WERI-Rb-1 (cell line): ENCODE measurements at regions not wholly inside any gene's neighbourhood (a gene's known extent, or its start where the extent isn't known, plus 50 kb on each side); places are given as distances from the start of the nearest gene placed in this dataset.

ENCODE experiments used
- DNase-seq: peaks from one replicate; pipeline ENCODE4 v3.0.0-alpha.2; 2020
- H3K27ac ChIP-seq: fragments of 250-450 bp; sonication (Bioruptor Pico); 2 replicates; pipeline ENCODE4 v1.5.1; 2020; ENCODE audit warnings: mild to moderate bottlenecking, moderate library complexity
- H3K27me3 ChIP-seq: fragments of 250-450 bp; sonication (Bioruptor Pico); 2 replicates; pipeline ENCODE4 v1.5.1; 2021; ENCODE audit warnings: mild to moderate bottlenecking, low read depth, moderate library complexity; ENCODE audit not compliant: insufficient read depth, severe bottlenecking
- H3K36me3 ChIP-seq: fragments of 250-450 bp; sonication (Bioruptor Pico); 2 replicates; pipeline ENCODE4 v1.5.1; 2020; ENCODE audit warnings: mild to moderate bottlenecking, moderate library complexity
- H3K4me3 ChIP-seq: 2 replicates; pipeline ENCODE4 v1.5.1; 2011; ENCODE audit warnings: low read depth, mild to moderate bottlenecking, control low read depth, low read length
- H3K9me3 ChIP-seq: fragments of 250-450 bp; sonication (Bioruptor Pico); 2 replicates; pipeline ENCODE4 v1.5.1; 2021; ENCODE audit warnings: mild to moderate bottlenecking, moderate library complexity; ENCODE audit not compliant: severe bottlenecking
- CTCF ChIP-seq: IDR thresholded peaks from 2 replicates; pipeline ENCODE4 v1.5.1; 2011; ENCODE audit warnings: low read depth, mild to moderate bottlenecking, control low read depth, inconsistent platforms, low read length

GRCh38 chr4:189364032-189364449 is 576.6 kb upstream of the FRG1 start:
- no peak overlapping the region for H3K27ac ChIP-seq
- no peaks in the 10 kb centered on the region for H3K9me3 ChIP-seq
- H3K36me3 ChIP-seq = no peaks in the 10 kb centered on the region
- H3K4me3 ChIP-seq = no peak overlapping the region
- no peak for TF ChIP-seq CTCF
- H3K27me3 ChIP-seq = peaks cover 74% of the 10 kb centered on the region
- no peak for DNase-seq

- Histone ChIP-seq H3K4me3 (no peak overlapping the region), H3K27me3 (peaks cover 73% of the 10 kb centered on the region), H3K36me3 (no peaks in the 10 kb centered on the region), H3K9me3 (no peaks in the 10 kb centered on the region), H3K27ac (no peak overlapping the region)
- DNase-seq = no peak
- TF ChIP-seq CTCF = no peak
Observed at GRCh38 chr4:189365451-189365850, 575.2 kb upstream of the FRG1 start.

- DNase-seq = no peak
- no peaks in the 10 kb centered on the region for H3K36me3 ChIP-seq
- H3K27me3 ChIP-seq = peaks cover 79% of the 10 kb centered on the region
- no peak overlapping the region for H3K27ac ChIP-seq
- no peak overlapping the region for H3K4me3 ChIP-seq
- no peaks in the 10 kb centered on the region for H3K9me3 ChIP-seq
- no peak for TF ChIP-seq CTCF
Observed at GRCh38 chr4:189367832-189368231, 572.8 kb upstream of the FRG1 start.

- no peak overlapping the region for H3K4me3 ChIP-seq
- H3K9me3 ChIP-seq = peaks cover 6% of the 10 kb centered on the region
- DNase-seq = no peak
- no peak for TF ChIP-seq CTCF
- H3K27me3 ChIP-seq = peaks cover 92% of the 10 kb centered on the region
- no peaks in the 10 kb centered on the region for H3K36me3 ChIP-seq
- H3K27ac ChIP-seq = no peak overlapping the region
Observed at GRCh38 chr4:189374176-189374575, 566.5 kb upstream of the FRG1 start.

- H3K27me3 ChIP-seq = peaks cover 71% of the 10 kb centered on the region
- no peaks in the 10 kb centered on the region for H3K36me3 ChIP-seq
- no peak for TF ChIP-seq CTCF
- peaks cover 6% of the 10 kb centered on the region for H3K9me3 ChIP-seq
- H3K27ac ChIP-seq = no peak overlapping the region
- no peak for DNase-seq
- H3K4me3 ChIP-seq = no peak overlapping the region
Observed at GRCh38 chr4:189376901-189377300, 563.8 kb upstream of the FRG1 start.

- Histone ChIP-seq H3K4me3 (no peak overlapping the region), H3K36me3 (no peaks in the 10 kb centered on the region), H3K9me3 (peaks cover 6% of the 10 kb centered on the region), H3K27me3 (peaks cover 71% of the 10 kb centered on the region), H3K27ac (no peak overlapping the region)
- DNase-seq = no peak
- no peak for TF ChIP-seq CTCF
Observed at GRCh38 chr4:189377569-189377968, 563.1 kb upstream of the FRG1 start.
